Stimulated activated CD4-positive, alpha-beta T cell treated with anti-CD3 and anti-CD28 coated beads, Interleukin-1b, Interleukin-23, amount 100 ng/mL, for 48 hours (primary cell): ENCODE measurements at regions not wholly inside any gene's neighbourhood (a gene's known extent, or its start where the extent isn't known, plus 50 kb on each side); places are given as distances from the start of the nearest gene placed in this dataset.

ENCODE experiments used
- DNase-seq: peaks from one replicate; pipeline ENCODE4 v3.0.0-alpha.2; 2020

DNA sequence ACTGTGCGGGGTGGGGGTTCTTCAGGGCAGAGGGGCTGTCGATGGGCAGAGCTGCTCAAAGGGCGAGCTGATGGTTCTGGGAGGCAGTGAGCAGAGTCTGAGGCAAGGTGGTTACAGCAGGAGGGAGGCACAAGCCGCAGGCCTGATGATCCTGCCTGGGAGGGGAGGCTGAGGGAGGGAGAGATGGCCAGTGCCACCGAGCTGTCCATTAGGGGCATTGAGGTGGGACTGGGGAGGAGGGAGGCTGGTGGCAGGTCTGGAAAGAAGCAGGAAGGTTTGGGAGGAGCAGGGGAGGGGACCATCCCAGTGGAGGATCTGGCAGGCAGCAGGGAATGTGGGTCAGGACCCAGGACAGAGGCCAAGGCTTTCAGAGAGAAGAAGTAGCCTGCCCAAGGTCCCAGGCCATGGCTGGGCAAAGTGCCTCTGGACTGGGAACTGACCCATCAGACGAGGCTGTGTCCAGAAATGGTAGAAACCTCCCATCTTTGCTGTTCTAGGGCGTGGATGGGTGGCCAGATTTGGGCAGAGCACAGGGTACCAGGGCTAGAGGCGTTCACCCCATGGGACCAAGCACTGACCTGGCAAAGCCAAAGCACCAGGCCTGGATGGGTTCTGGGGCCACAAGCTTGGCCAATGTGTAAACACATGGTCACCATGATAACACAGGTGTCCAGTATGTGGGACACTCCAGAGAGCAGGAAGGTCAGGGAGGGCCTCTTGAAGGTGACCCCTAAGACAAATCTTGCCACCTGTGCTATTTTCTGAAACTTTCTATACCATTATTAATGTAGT is 55.5 kb downstream of the INHBB start:
- DNase-seq: no peak

DNA sequence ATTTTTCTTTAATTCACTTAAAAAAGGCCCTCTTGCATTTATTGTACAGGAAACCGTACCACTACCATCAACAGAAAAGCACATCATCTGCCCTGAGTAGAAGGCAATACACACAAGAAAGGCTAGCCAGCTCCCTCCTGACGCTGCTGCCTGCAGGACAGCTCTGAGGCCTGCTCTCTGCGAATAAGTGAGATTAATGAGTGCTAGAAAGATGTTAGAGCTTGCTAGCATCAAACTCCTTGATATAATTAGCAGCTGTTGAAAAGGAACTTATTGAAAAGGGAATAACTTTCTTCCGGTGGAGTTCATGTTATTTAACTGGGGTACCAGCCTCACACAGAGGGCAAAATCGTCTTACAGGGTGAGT is 56.1 kb downstream of the INHBB start:
- DNase-seq: no peak

DNA sequence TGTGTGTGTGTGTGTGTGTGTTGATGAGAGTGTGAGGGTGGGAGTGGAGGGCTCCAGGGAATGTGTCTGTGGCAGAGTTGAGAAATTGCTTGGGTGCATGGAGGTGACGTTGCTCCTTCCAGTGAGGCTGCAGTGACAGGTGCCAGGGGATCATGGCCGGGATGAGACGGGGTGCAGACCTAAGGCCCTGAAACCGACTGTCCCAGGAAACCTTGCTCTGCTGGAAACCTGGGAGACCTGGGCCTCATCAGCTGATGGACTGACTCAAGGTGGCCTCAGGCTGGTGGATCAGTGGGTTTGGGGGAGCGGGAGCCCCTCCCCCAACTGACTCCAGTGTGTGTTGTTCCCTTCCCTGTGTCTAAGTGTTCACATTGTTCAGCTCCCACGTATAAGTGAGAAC is 56.6 kb downstream of the INHBB start:
- DNase-seq: no peak

DNA sequence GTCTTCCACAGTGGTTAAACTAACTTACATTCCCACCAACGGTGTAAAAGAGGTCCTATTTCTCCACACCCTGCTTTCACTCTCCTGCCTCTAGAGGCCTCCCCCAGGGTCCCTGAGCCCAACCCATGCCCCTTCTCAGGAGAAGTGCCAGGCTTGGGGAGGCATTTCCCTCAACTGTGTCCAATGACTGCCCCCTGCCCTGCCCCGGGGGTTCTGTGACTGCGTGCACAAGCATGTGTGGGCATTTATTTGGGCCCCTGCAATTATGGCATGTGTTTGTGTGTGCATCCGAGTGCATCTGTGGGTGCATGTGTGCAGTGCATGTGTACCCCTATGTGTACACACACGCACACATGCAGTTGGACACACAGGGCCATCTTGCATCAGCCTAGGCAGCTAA is 57.3 kb downstream of the INHBB start:
- DNase-seq: no peak

DNA sequence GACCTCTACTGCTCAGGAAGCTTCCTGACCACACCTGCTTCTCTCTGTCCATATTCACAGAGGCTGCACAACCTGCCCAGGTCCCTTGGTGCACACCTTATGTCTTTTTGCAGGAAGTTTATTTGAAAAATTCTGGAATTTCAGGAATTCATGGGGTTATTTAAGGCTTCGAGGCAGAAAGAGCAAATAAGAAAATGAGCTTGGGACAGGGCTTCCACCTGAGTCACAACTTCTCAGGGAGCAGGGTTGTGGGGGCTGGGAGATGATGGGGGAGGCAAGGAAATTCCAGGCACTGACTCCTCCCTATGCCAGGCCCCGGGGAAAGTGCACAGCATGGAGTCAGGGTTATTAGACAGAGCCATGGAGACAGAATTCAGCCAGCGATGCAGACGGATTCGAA is 57.7 kb downstream of the INHBB start:
- no peak for DNase-seq

DNA sequence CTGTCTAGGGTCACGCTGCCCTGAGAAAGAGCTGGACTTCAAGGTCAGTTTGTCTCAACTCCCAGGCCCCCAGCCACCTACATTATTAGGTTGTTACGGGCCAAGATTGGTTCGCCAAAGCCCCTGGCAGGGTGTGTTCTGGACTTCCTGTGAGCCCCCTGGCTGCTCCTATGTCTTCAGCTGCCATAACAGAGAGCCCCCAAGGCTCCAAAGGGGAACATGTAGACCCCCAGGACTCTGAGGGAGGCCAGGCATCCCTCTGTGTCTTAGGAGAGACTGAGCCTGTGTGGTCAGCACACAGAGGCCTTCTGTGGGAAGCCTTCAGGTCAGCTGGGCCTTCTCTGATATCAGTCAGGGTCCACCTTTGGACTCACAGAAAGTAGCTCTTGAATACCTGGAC is 58.3 kb downstream of the INHBB start:
- DNase-seq: no peak

DNA sequence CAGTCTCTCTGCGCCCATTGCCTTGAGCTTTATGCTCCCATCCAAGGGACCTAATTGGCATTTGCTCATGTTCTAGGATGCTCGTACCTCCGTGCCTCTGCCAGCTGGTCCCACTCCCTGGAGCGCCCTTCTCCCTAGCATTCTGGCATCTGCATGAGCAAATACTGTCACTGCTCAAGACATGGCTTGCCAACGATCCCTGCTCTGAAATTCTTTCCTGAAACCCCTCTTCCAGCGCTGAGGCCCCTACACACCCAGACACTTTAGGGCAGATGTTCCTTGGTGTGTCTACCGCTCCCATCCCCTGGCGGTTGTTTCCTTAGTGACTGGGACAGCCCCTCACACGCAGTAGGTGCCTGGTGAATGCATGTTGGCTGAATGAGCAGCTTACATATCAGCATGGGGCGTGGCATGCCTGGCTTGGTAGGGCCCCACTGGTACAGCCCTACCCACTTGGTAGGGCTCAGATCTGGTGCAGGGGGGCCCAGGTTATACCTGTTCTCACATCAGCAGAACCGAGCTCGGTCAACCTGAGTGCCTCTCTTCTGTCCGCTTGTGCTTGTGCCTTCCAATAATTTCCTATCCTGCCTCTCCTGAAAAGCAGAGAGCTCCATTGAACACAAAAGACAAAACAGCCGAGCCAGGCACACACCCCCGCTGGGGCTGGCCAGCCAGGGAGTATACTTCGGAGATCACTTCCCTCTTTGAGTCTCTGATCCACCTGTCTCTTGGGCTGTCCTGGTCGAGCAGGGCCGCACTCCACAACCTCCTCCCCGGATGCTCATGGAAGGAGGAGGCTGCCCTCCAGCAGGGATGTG is 59.2 kb downstream of the INHBB start:
- DNase-seq: no peak

DNA sequence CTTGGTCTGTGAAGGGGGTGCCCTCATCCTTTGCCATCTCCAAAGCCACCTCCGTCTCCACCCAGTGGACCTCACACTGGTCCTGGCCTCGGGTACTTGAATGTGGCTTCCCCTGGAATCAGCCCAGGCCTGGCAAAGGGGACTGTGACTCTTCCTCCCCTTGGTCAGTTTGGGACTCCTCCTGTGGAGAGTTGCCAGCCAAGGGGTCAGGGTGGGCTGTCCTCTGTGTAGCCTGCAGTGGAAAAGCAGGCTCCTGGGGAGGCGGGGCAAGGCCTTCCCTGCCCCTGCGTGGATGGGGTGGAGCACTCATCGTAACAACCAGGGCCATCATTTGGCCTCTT is 59.8 kb downstream of the INHBB start:
- DNase-seq: no peak

DNA sequence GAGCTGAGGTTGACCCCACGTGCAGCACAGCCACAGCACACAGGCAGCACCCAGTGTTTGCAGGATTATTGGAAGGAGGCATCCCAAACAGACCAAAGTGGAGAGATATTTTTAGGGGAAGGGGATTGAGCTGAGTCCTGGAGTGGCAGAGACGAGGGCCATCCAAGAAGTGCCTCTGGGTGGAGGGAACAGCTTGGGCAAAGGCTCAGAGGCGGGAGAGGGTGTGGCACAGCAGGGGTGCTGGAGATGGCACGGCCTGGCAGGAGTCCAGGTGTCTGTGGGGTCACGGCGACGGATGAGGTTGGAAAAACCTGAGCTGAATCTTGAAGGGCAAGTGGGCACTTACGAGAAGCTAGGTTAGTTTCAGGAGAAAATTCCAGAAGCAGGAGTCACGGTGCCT is 60.6 kb downstream of the INHBB start:
- no peak for DNase-seq

DNA sequence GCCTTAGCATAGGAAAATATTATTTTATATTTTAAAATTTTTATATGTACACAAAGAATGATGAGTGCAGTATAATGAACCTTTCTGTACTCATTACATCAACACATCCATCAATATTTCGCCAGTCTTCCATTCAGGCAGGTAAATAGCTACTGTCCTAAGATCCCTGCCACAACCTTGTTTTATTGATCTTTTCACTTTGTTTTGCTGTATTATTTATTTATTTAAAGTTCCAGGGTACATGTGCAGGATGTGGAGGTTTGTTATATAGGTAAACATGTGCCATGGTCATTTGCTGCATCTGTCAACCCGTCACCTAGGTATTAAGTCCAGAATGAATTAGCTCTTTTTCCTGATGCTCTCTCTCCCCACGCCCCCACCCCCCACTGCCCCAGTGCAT is 64.6 kb downstream of the INHBB start:
- DNase-seq: no peak

DNA sequence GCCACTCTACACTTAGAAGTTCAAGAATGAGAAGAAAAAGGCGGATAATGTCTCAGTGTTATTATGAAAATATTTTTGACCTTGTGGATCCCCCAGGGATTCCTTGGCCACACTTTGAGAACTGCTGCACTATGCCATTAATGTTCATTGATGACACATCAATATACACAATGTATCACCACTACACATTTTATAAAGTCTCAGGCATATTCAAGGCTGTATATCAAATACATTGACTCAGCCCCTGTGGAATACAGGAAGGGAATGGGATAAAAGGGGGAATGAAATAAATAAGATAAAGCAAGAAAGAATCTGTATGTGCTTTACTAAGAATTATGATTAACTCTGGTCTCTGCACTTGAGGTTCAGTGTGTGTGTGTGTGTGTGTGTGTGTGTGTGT is 69.1 kb downstream of the INHBB start:
- no peak for DNase-seq

DNA sequence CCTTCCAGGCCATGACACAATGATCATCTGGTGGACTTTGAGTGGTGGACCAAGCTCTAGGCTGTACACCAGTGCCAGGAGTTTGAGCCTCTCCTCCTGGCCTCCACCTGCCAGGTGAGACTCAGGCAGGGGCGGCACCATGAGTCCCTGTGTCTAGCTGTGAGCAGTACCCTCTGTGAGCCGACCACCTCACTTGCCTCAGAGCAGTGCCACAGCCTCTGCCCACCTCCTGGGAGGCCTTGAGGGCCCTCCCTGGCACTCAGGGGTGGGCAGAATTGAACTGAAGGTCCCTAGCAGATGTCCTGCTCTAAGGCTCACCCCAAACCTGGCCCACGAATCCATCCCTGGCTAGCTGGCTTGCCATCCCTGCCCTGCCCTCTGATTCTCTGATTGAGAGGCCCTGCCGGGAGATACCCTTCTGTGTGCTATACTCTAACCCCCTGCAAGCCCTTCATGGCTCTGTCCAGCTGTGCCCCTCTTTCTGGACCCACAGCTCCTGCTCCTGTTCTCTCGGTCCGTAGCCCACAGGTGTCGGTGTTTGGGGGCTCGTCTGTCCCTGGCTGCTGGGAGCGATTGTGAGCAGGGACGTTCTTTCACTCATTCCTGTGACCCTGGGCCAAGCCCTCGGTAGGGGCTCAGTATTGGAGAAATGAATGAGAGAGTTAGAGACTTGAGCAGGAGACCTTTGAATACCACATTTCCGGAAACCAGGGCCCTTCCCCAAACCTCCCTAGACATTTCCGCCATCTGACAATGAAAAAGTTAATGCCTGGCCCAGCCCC is 70.0 kb downstream of the INHBB start:
- DNase-seq: no peak

DNA sequence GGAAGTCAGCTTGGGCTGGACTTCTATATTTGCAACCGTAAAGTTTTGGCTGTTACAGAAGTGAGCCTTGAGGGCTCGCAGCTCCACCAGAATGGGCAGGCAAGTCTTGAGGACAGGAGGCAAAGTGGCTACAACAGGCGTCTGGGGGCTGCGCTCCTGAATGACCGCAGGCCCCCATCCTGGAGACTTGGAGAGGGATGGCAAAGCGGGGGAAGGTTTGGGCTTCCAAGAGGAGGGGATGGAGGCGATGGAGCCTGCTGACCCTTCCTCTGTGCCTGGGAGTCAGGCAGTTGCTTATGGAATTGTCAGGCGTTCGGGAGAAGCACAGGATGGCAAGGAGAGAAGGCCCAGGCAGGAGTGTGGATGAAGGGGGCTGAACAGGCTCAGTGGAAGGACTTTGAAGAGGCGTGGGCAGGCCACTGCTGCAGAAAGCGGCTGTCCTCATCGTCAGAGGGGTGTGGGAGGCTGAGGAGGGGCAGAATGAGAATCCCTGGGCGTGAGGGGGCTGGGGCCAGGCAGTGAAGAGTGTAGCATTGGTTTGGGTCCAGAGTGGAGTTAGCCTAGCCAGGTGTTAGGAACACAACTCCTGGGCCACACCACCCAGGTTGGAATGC is 72.3 kb downstream of the INHBB start:
- no peak for DNase-seq

DNA sequence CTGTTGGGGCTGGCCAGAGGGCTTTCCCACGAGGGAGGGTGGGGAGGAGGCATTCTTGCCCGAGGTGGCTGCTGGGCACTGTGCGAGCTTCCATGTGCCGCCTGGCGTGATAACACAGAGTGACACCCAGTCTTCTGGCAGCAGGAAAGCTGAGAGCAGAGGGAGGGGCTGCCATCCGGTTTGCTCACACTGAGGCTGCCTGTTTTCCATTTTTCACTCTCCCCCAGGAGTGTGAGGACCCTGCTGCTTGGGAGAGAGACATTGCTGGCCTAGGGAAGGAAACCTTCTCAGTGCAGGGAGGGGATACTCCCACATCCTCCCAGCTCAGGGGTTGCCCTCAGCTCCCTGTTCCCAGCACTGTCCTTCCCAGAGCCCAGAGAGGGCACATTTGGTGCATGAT is 73.1 kb downstream of the INHBB start:
- DNase-seq: no peak

DNA sequence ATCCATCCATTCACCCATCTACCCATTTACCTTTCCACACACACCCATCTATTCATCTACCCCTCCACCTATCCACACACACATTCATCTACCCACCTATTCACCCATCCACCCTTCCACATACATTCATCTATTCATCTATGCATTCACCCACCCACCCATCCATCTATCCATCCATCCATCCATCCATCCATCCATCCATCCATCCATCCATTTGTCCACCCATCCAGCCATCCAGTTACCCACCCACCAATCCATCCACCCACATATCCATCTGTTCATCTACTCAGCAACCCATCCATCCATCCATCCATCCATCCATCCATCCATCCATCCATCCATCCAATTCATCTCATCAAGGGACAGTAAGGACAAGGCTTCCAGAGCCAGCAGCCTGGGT is 74.0 kb downstream of the INHBB start:
- no peak for DNase-seq

DNA sequence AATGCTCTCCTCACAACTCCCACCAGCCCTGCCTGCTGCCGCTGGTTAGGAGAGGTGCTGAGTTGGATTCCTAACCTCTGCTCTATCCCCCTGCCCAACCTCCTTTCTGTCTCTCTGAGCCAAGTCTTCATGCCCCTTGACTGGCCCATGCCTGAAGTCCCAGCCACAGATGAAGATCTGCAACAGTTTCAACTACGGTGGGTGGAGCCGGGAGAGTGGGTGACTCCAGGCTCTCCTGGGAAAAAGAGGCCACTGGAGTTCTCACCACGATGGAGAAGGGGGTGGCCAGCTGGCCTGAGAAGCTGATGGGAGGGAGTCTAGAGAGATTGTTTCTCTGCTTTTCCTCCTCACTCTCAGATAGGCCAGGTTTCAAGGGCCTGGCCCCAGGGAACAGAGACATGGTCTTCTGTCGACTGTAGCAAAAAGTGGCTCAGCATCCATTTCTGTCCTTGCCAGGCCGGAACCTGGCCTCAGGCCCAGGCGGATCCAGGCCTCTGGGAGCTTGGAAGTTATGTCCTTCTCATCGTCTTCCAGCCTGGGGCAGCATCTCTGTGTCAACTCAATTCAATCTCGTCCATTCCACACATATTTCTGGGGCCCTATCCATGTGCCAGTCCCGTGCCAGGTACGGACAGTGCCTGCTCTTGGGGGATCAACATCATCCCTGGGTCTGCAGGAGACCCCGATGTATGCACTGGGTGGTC is 75.3 kb downstream of the INHBB start:
- no peak for DNase-seq

DNA sequence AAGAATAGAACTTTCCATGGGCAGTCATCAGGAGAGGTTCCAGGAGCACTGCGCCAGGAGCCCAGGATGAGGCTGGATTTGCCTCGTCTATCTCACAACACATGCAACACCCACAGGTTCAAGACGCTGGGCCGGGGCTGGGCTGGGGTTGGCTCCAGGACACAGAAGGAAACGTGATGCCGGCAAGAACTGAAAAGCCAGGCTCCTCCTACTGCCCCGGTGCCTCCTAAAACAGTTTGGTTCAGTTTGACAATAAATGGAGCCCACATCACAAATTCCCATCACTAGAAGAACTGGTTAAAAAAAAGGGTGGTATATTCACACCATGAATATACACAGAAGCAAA is 75.9 kb downstream of the INHBB start:
- no peak for DNase-seq

DNA sequence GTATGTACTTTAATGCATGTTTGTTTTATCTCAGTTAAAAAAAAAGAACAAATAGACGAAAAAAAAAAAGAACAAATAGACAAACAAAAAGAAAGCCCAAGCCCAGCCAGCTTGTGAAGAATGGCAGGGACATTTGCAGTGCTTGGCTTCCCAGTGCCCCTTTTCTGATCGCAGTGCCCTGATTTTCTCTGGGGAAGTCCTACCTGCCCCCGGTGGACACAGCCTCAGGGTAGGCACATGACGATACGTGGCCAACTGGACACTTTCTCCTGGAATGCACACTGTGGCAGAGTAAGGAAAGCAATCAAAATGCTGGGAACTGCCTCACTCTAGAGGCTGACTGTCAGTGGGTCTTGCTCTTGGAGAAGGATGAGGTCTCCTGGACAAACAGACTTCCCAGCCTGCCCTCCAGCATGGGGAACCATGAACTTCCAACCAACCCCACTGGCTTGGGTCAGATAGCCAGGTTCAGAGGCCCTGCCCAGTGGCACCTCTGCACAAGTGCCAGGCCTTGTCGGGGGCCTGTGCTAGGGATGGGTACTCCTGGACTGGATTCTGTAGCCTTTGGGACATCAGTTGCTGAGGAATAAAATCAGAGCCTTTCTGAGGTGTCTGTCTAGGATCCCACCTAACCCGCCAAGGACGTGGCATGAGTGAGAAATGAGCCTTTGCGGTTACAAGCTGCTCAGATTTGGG is 76.7 kb downstream of the INHBB start:
- no peak for DNase-seq

DNA sequence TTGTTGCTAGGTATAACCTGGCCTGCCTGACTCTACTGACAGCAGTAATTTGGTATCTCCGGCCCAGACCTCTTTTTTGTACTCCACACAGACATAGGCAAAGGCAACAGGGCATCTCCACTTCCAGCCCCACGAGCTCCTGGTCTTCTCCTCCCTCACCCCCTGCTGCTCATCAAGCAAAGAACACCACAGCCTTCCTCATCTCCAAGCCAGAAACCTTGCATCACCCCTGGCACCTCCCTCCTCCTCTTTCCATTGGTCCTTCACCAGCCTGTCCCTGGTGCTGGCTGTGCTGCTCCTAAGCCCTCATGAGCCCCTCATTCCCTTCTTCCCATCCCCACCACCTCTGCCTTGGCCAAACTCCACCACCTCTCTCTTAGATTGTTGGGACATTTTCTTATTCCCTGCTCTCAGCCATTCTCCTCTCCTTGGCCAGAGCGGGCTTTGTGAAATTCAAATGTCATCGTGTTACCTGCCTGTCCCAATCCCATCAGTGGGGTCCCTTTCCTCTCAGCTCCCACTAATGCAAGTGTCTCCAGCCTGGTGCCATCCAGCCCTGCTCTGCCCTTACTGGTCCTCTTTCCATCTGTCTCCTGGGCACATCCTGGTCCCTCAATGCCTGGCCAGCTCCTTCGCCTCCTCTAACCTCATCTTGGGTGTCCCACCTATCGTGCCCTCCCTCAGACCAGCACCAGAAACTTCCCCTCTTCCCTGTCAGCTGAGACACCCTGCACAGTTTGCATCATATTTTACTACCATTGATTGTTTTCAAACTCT is 77.4 kb downstream of the INHBB start:
- no peak for DNase-seq

DNA sequence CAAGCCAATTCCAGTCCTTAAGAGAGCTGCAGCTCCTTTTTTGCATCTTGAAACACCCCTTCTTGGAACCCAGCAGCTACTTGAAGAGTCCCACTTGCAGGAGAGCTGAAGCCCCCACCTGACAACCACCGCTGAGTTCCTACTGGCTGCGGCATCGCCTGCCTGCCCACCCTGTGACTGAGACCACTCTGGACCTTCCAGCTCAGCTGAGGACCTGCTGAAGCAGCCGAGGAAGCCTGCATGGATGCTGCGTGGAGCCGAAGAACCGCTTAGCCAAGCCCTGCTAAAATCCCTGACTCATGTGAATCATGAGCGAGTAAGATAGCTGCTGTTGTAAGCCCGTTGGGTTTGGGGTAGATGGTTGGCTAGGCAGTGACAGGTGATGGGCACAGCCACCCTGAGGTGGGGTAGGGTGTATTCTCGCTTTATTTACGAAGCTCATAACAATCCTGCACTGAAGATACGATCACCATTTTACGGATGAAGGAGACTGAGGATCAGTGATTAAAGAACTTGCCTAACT is 78.4 kb downstream of the INHBB start:
- DNase-seq: no peak

DNA sequence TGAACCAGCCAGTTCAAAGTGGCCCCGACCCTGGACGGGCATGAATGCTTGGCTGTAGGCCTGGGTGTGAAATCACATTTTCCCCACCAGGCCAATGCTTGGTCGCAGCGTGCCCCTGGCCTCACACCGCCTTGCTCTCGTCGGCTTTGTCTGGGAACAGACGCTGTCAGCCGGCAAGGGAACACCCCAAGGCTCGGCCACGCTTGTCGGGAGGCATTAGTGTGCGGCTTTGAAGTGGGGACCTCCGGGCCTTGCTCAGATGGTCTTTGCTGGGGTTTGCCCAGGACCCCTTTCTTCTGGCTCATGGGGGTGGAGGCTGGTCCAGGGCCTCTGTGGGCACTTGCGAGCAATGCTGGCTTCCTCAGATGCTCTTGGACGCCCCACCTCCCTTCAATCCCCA is 79.1 kb downstream of the INHBB start:
- DNase-seq: no peak
